Heart right ventricle (tissue), 16 donors: ENCODE measurements at regions not wholly inside any gene's neighbourhood (a gene's known extent, or its start where the extent isn't known, plus 50 kb on each side); places are given as distances from the start of the nearest gene placed in this dataset.

Experiments
- ATAC-seq, 8 donors: fragments of 200-7000 bp; cut with Tn5 transposase; one replicate each; pipeline ENCODE4 v1.9.1; 2020; ENCODE audit warnings: mild to moderate bottlenecking in 8 of 8, moderate library complexity in 8 of 8, moderate number of reproducible peaks in 1 of 8
- DNase-seq, 2 donors: peaks; one replicate each; pipeline ENCODE4 v3.0.0-alpha.2; 2020
- H3K27ac ChIP-seq, 10 donors: fragments of 200-600 bp; sonication (generic) in 2 of 10; one replicate each; pipeline versions ENCODE4 v1.5.0 to v1.8.0; 2020 to 2022; ENCODE audit warnings: mild to moderate bottlenecking in 3 of 10
- H3K27me3 ChIP-seq, 7 donors: fragments of 200-600 bp; one replicate each; pipeline ENCODE4 v1.8.0; 2021 to 2022; ENCODE audit warnings: mild to moderate bottlenecking in 2 of 7
- H3K36me3 ChIP-seq, 9 donors: fragments of 200-600 bp; sonication (generic) in 1 of 9; one replicate each; pipeline versions ENCODE4 v1.5.0 to v1.8.0; 2020 to 2022; ENCODE audit warnings: mild to moderate bottlenecking in 2 of 9
- H3K4me1 ChIP-seq, 9 donors: fragments of 200-600 bp; sonication (generic) in 1 of 9; one replicate each; pipeline versions ENCODE4 v1.5.0 to v1.8.0; 2020 to 2022; ENCODE audit warnings: mild to moderate bottlenecking in 4 of 9
- H3K4me3 ChIP-seq, 10 donors: fragments of 200-600 bp; sonication (generic) in 2 of 10; one replicate each; pipeline versions ENCODE4 v1.5.0 to v1.8.0; 2020 to 2022; ENCODE audit warnings: mild to moderate bottlenecking in 7 of 10, moderate library complexity in 2 of 10
- H3K9me3 ChIP-seq, 11 donors: fragments of 200-600 bp in 10 of 11; sonication (generic) in 2 of 11; one replicate each; pipeline versions ENCODE4 v1.5.0 to v1.8.0; 2013 to 2022; ENCODE audit warnings: mild to moderate bottlenecking in 2 of 11, control low read depth in 1 of 11, moderate library complexity in 1 of 11
- CTCF ChIP-seq, 9 donors: fragments of 200-600 bp; sonication (generic) in 2 of 9; IDR thresholded peaks; one replicate each; pipeline versions ENCODE4 v1.5.0 to v1.8.0; 2021 to 2022; ENCODE audit warnings: antibody characterized with exemption in 9 of 9, mild to moderate bottlenecking in 5 of 9, moderate library complexity in 1 of 9
- WGBS, 2 donors: extraction: QIAGEN DNeasy Blood & Tissue Kit; methylation state at CpG; one replicate each; pipeline ENCODE4 v1.1.7; 2013; ENCODE audit warnings: inconsistent platforms in 1 of 2; 5-methylcytosine and 5-hydroxymethylcytosine counted together
- intact Hi-C, 10 donors: fragments of 100-400 bp; cut with DNase I; formaldehyde crosslinking; loops; one replicate each; pipeline versions ENCODE4 v1.11.1 to v1.14.2; 2022
- donor health status: Arrhythmogenic right ventricular cardiomyopathy.
- donor health status: ischemic (EF 13 %, LVEDD 7.1; RV severe dilation, severe dysfunction).
- donor health status: healthy with polysubstance abuse.
- donor health status: DM: no; HTN: yes; CAD: no.
- donor health status: DM: no; HTN: no; CAD: no.
- donor health status: ischemic (EF 25% LVEDD 6.9; RV normal size, moderate dysfunction).
- donor health status: ischemic (EF 25% LVEDD 5.7; RV mildly dilated, moderate dysfunction).
- donor health status: healthy.
- donor health status: DM: yes; HTN: yes; CAD: no.
- donor health status: Ischemic cardiomyopathy.
- donor health status: ischemic (EF 35%, LVEDD 5.7; RV mildly dilated, moderate dysfunction).
- donor health status: nonischemic (EF 11% LVEDD 7.7; RV severe dilation, severe dysfunction).
- donor health status: DM: yes; HTN: yes; CAD: no.
- donor health status: PGD.
- donor health status: ischemic (EF 29% LVEDD 5.4; RV normal size, mild dysfunction).
- donor health status: nonischemic (EF 23%, LVEDD 6.1; RV moderate dilation, normal function).

DNA sequence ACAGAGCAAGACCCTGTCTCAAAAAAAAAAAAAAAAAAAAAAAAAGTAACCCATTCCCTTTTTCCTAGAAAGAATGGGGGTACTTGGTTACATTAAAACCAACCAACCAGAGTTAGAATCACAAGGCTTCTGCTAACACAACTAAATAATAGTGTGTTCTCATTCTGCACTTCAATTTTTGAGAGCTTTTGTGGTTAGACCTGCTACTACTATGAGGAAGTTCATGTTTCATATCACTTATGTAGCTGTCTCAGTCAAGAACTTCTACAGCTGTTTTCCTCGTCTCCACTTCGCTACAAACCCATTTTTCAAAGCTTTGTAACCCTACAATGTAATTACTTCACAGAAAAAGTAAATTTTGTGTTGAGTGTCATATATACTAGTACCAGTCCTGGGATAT is 58.3 kb downstream of the PDHA2 start:
- Histone ChIP-seq H3K4me3 (no peak overlapping the region), H3K36me3 (no peaks in the 10 kb centered on the region), H3K27ac (no peak overlapping the region), H3K9me3 (no peaks in the 10 kb centered on the region), H3K4me1 (no peaks in the 10 kb centered on the region), H3K27me3 (no peaks in the 10 kb centered on the region)
- intact Hi-C loops, result no loop called here
- 86 to 91% methylated on average over 2 of the region's 2 CpGs for whole genome bisulfite sequencing, 2 donors
- ATAC-seq (no peak), DNase-seq (no peak)
- TF ChIP-seq CTCF (IDR thresholded peaks at IDR 0.05), result no peak

DNA sequence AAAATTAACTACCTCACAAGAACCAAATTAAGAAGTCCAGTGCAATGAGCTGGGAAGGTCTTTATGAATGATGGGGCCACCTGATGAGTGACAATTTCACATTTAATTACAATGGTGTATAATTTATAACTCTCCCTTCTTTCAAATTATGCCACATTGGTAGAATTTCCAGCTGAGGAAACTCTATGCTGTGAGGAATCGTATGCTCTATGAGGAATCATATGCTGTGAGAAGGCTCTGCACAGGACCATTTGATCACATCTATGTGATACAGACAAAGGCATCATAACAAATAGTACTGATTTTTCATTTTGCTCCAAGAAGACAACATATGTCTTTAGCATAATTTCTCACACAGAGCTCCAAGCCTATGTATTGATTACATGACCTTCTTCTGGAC is 69.3 kb downstream of the PDHA2 start:
- no peak for DNase-seq
- H3K9me3 ChIP-seq, result peaks cover 0 to under 1% (median 0%) of the 10 kb centered on the region in 11 donors
- intact Hi-C loops, result no loop called here
- no peaks in the 10 kb centered on the region for H3K27me3 ChIP-seq
- no peak overlapping the region for H3K4me3 ChIP-seq
- H3K36me3 ChIP-seq, result no peaks in the 10 kb centered on the region
- 83 to 87% methylated on average over 1 of the region's 1 CpG for WGBS, 2 donors
- no peak overlapping the region for H3K27ac ChIP-seq
- ATAC-seq, result no peak
- H3K4me1 ChIP-seq, result no peaks in the 10 kb centered on the region
- no peak for TF ChIP-seq CTCF (IDR thresholded peaks at IDR 0.05)

DNA sequence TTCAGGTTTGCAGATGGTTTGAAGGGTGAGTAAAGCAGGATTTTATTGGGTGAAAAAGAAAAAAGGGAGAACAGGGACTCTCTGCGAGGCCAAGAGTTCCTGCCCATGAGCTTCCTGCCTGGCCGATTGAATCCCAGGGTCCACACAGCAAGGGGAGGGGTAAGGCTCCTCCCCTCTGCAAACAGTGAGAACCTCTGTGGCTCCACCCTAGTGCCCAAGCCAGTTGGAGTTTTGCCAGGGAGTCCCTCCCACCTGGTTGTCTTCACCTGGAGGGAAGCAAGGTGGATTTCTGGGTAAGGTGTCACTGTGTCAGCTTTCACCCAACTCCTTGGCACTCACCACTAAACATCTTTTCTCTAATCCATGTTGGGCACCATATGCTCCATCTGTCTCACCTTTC is 70.9 kb downstream of the PDHA2 start:
- Histone ChIP-seq H3K27me3 (no peaks in the 10 kb centered on the region), H3K4me1 (no peaks in the 10 kb centered on the region), H3K36me3 (no peaks in the 10 kb centered on the region), H3K4me3 (no peak overlapping the region), H3K9me3 (peaks cover 0 to 5% (median 0%) of the 10 kb centered on the region in 11 donors), H3K27ac (no peak overlapping the region)
- TF ChIP-seq CTCF (IDR thresholded peaks at IDR 0.05), result no peak
- intact Hi-C loops, result no loop called here
- ATAC-seq, result no peak
- DNase-seq, result no peak
- WGBS, 2 donors, result 62 to 64% methylated on average over 2 of the region's 2 CpGs

DNA sequence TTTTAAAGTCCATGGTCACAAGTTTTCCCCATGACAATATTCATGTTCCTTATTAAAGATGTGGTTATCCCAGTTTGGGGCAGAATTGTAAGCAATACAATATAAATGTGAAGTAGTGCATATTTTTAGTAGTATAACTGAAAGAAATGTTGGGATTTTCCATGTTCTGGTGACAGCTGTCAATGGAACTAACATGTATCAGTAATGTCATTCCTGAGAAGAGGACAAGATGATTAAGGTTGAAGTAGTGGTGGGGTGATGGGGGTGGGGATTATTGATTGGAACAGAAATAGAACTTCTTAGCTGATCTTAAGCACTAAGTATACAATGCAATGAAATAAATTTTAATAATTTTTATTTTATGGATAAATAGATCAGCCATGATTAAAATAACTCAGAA is 81.6 kb downstream of the PDHA2 start:
- intact Hi-C loops, result no loop called here
- Histone ChIP-seq H3K27me3 (no peaks in the 10 kb centered on the region), H3K4me3 (no peak overlapping the region), H3K9me3 (peaks cover 0 to 28% (median 9%) of the 10 kb centered on the region in 11 donors), H3K4me1 (no peaks in the 10 kb centered on the region), H3K27ac (no peak overlapping the region), H3K36me3 (no peaks in the 10 kb centered on the region)
- DNase-seq, result no peak
- no peak for ATAC-seq
- no peak for TF ChIP-seq CTCF (IDR thresholded peaks at IDR 0.05)
